HG03432 (cell line): ENCODE measurements at regions not wholly inside any gene's neighbourhood (a gene's known extent, or its start where the extent isn't known, plus 50 kb on each side); places are given as distances from the start of the nearest gene placed in this dataset.
A peak's percentile ranks its signal among the peaks of the same experiment; 100 is the strongest.

ENCODE experiments used
- ATAC-seq: cut with Tn5 transposase; IDR thresholded peaks from one replicate; pipeline ENCODE4 v1.9.1; 2021; ENCODE audit warnings: mild to moderate bottlenecking, moderate library complexity; ENCODE audit not compliant: unreplicated experiment

DNA sequence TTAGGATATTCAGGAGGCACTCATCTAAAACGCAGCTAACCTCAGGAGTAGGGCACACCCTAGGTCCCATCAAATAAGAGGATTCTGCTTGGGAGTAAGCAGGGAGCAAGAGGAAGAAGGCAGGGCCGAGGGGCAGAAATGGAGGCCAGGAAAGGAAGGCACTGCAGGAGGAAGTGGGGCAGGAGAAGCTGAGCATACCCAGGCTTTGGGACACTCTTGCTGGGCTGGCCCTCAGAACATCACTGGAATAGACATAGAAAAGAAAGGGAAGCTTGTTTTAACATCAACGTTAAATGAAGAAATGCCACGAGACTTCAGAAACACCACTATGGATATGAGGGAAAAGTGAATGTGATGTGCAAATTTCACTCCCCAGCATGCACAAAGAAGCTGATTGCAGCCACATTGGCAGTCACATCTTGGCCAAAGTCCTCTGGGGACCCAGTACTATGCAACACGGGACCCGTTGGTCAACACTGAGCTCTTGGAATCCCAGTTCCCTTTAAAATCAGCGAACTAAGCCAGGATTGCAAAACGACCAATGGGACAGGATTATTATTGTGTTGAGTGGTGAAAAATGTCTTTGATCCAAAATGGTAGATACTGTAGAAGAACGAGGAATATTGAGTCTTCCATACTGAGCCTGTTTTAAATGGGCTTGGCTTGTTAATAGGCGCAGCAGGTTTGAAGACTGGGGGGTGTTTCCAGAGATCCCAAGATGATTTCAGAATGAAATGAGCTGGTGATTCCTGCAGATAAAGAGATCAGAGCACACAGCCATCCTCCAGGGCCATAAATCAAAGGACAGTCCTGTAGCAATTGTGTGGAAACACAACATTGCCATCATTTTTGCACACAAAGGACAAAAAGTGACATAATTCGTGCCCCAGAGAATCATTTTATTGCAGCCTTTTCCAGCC is 152.4 kb downstream of the TOMM20 start:
- no peak for ATAC-seq

DNA sequence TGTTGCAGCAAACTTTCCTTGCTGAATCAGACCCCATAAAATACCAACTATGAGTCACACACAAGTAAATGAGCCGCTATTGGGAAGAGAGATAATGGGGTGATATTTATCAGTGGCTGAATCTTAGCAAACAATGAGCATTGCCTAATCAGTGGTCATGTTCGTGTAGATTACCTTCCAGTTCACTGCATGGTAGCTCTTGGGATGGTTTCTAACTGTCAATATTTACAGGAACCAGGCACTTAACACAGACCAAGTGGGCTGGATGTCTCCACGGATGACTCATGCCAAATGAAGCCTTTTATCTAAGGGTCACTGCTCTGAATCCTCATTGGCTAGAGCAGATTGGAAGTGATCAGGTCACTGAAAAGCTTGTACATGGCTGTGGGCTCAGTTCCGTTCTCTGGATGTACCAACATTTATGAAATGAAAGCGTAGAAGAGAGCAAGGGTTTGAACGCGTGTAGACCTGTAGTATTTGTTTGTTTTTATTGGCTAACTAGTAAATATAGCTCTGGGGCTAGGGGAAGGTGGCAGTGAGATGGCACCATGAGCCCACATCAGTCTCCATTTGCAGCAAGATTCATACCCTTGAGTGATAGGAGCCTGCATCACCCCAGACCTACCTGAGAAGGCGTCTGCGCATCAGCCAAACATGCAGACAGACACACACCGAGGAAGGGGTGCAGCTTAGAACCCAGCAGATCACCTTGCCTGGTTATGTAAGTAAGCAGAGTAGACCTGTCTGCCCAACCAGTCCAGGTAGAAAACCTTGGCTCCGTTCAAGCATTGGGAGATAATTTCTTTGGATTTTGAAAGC is 153.3 kb downstream of the TOMM20 start:
- ATAC-seq: no peak

DNA sequence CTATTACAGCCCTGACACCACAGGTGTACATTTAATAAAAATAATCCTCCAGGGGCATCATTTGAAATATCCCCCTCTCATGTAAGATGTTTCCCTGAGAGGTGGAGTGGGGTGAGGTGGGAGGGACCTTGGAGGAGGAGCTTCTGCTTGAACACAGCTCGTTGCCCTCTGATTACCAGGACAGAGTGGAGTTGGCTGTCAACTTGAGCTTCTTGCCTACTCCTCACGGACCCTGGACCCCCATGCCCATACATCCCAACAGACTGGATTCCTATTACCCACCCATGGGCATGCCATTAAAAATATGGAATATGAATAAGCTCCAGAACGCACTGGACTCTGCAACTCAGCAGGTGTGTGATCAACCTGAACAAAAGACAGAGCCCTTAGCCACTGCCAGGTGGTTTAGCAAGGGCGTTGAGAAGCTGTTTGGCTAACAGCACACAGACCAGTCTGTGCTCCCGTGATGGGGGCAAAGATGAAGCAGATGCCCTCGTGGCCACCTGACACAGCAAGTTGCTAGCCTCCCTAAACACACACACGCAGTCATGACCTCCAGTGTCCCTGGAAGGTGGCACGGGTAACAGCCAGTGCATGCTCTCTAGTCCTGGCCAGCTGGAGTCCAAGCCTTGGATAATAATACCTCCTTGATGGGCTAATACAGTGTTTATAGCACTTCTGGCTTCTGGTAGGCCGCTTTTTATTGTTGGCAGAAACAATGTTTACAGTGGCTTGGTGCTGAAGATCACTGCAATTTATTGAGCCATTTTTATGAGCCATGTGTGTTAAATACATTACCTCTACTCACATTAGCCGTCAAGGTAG is 155.0 kb downstream of the TOMM20 start:
- no peak for ATAC-seq

DNA sequence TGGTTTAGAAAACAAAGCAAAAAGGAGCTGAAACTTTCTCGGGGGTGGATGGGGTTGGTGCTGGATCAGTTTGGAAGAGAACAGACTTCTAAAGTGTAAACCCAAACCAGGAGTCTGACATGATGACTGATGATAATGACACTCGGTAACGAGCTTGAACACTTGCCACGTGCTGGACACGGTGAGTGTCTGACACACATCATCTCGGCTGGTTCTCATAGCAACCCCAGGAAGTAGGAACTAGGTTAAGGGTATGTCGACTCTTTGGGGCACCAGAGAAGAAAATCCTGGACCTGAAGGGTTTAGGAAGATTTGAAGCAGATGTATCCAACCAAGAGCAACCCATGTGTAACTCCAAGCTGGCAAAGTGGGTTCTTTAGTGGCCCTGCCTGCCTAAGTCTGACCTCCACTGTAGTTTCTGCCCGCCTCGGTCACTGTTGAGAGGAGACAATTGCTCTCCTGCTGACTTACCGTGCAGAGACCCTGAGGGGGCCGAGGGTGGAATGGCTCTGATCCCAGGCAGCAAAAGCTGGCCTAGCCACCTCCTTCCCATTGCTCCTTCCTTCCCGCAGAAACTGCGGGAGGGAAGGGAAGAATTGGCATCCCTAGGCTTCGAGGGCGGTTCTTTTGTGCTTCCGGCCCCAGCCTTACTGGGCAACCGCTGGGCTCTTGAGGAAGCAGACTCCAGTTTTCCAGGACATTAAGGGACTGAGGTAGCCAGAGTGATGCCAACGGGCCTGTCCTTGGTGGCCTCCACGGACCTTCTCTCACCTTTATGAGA is 156.0 kb downstream of the TOMM20 start:
- ATAC-seq: no peak

DNA sequence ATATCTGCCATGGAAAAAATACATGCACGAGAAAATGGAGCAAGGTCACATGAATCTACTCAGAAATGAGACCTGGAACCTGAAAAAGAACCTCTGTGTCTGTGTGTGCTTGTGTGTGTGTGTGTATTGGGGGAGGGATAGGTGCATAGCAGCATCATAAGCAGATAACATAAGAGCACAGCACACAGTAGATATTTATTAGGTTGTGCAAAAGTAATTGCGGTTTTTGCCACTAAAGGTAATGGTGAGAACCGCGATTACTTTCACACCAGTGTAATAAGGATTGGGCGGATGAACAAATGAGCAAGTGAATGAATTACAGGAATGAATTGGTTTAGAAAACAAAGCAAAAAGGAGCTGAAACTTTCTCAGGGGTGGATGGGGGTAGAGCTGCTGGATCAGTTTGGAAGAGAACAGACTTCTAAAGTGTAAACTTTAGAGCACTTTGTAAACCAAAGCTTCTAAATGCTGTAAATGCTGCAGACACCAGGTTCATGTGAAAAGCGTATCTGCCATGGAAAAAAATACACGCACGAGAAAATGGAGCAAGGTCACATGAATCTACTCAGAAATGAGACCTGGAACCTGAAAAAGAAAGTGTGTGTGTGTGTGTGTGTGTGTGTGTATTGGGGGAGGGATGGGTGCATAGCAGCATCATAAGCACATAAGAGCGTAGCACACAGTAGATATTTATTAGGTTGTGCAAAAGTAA is 156.9 kb downstream of the TOMM20 start:
- peak; percentile 36 for ATAC-seq

DNA sequence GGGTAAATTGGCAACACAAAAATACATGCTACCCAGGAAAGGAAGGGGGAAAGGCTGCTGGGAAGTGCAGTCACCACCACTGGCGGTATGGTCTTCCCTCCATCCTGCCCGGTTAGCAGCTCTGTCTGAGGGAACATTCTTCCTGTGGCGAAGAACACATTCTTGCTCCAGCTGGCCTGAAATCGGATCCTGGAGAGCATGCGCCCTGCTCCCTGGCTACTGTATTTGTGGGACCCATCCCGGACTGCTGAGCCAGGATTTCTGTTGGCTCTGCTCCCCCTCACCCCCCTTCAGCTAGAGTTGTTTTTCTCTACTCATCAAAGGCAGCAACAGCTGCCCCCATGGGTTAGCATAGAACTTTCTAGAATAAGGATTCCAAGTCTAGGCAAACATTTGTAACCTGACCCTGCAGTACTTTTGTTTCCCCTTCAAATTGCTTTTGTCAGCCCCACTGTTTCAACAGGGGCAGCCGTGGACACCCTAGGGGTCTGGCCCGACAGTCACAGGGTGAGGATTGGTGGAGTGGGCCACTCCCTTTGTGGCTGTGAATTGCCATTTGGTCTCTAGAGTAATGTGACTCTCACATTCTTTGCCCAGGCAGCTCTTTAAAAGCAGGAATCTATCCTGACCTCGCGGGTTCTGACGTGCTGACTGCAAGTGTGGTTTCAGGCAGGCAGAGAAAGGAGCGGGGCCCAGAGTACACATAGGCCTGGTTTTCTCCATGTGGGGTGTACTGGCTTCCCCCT is 157.7 kb downstream of the TOMM20 start:
- ATAC-seq: peak; percentile 41

DNA sequence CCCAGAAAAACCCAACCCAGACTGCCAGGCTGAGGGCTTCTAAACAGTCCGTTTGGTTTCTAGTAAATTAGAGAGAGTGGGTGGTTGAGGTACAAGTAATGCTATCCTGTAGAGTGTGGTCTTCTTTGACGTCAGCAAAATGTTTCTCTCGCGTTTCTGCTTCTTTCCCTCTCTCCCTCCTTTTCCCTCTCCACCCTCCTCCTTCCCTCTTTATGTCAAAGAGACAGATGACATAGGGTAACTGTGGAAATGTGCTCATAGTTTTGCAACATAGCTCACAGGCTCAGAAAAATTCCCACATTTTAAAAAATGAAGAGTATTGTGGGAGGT is 158.3 kb downstream of the TOMM20 start:
- no peak for ATAC-seq

DNA sequence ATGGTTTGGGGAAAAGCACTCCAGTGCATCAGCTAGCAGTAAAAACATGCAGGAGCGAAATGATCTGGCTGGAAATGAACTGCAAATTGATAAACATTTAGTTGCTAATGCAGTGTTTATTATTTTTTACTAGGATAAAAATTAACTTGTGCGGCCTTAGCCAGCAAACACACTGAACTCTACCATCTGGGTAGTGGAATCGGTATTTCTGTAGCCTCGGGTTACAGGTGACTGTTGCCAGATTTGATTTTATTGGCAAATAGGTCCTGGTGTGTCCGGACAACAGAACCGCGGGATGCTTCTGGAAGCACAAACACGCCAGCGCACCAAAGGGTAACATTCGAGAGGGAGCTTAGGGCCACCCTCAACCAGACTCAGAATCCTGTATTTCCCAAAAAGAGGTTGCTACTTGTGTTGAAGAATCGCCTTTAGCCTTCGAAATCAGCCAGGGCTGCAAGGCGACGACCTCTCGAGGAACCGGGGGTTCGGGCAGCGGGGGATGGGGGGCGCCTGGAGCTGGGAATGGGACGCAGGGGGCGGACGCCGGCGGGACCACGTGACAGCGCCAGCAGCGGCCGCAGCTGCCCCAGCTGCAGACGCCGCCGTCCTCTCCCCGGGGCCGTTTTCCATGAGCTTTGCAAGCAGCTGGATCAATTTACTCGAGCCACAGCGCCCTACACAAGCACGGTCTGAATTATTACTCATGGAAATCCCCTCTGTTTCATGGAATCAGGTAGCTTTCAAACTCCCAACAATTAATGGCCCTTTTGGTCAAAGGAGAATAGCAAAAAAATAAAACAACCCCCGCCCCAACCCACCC is 158.8 kb downstream of the TOMM20 start:
- no peak for ATAC-seq

DNA sequence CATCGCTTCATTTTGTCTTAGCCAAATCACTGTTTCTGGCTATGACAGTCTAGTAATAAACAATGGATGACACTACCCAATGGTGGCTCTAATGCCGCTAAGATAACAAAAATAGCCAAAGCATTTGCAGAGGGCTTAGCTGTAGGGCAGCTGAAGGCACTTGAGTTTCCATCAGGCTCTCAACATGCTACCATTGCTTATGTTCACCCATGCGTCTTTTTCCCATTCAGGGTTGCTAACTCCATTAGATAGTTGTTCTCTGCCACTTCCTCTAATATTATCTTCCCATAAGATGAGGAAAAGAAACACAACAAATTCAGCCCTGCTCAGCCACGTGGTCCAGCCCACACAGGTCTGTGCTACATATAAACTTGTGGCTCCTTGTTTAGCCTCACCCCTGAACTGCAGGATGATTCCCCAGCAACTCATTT is 159.6 kb downstream of the TOMM20 start:
- ATAC-seq: no peak

DNA sequence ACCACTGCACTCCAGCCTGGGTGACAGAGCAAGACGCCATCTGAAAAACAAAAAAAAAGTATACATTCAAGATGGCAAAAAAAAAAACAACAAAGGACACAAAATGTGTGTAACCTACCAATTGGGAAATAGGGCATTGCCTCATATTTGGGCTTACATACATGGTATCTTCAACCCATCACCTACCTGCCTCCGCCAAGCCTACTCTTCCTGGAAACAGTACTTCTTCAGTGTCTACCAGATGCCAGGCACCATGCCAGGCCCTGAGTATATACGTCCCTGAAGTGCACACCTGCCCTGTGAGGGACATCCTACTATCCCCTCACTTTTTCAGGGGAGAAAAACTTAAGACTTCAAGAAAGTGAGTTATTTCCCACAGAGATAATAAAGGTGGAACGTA is 160.2 kb downstream of the TOMM20 start:
- ATAC-seq: no peak

DNA sequence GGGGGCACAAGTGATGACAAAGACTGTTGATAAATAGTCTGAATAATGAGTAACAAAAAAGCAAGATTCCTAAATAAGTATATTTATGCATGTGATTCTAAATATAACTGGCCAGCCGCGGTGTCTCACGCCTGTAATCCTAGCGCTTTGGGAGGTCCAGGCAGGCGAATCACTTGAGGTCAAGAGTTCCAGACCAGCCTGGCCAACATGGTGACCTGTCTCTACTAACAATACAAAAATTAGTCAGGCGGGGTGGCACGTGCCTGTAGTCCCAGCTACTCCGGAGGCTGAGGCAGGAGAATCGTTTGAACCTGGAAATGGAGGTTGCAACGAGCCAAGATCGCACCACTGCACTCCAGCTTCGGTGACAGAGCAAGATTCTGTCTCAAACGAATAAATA is 161.5 kb downstream of the TOMM20 start:
- no peak for ATAC-seq

DNA sequence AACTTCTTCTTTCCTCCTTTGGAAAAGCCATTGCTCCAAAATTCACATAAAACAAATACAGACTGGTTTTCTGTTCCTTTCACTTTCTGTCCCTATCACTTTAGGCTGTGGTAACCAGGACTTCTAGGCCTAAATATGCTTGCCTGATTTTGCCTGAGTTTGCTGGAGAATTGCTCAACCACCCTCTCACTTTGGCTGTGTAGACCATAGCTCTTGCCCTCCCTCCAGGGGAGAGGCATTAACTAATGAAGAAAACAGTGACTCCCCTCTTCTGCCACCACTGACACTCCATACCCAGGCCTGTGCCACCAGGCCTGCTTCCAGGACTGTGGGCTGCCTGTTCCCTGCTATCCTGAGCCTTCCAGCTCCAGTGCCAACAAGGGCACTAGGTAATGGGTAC is 163.5 kb downstream of the TOMM20 start:
- ATAC-seq: no peak

DNA sequence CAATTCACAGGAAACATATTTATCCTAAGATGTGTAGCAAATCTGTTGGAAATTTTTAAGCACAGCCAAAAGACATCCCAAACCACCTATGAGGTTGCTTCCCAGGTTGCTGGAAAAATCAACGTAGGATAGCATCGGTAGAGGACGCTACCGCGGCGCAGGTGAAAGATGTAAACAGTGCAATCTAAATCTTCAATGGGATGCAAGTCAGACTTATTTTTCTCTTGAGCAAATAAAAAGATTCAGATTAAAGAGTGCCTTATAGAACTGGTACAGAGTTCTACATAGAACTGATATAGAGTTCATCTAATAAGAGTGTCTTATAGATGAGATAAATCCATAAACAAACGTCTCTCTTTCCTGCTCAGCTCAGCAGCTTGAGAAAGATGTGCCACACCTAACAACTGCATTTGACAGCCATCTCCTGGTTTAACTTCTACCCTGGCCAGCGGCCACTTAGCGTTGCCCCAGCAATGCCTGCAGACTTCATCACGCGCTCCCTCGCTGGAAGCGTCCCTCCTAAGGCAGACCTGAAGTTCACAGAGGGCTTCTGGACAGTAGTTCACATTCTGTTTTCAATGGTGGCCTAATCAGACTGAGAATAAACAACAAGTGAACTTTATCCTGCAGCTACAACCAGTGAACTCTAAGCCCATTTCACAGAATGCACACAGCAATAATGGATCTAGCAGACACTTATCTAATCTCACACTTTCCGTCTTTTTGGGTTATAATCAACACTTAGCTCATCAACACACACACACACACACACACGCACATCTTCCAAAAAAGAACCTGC is 164.5 kb downstream of the TOMM20 start:
- ATAC-seq: no peak

DNA sequence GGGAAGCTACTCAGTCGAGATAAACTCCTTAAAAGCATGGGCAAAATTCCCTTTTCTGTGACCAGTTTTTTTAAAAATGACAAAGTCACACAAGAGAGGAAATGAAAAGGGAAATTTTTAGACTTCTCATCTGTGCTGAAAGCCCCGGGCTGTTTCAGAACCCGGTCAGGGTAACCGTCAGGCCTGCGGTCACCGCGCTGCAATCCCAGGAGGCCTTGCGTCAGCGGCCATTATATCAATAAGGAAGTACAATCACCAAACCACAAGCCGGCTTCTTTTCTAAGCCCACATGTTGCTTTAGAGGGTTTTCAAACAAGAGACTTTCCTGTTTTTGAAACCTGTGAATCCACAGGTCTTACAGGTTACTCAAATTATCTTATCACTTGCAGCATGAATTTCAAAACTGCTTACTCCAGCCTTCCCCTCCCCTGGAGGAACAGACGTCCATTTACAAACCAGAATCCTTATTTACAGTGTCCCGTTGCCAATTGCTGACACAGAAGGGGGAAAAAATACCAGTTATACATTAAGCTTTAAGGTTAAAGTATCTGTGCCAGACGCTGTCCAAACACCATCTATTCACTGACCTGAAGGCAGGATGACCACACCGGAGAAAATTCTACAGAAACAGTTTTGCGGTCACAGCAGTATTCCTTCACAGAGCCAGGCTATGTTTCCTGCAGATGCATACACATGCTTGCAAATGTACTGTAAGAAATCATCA is 165.3 kb downstream of the TOMM20 start:
- peak; percentile 87 for ATAC-seq

DNA sequence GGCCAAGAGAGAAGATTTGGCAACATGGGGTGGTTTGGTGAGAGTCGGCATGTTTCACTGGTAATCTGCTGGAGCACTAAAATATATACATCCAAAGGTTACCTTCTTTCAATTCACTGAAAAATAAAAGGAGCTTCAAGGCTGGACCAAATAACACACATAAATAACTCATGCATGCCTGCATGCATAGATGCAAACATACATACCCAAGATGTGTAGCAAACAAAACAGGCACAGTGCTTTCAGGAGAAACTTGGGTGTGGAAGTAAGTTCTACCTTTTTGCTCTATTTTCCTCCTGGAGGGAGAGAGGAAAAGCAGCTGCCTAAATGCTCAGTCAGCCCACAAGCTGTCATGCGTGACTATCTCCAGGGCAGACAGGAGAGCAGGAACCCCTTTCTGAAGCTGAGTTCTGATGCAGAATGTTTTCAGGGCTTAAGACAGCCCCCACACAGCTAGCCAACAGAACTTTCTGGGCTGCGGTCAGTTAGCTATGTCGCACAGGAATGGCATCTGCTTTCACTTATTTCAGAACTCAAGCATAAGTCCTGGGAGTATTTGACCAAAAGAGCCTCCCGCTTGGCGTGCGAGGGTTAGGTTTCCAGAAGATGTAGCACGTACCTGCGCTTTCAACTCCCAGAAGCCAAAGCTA is 166.2 kb downstream of the TOMM20 start:
- ATAC-seq: peak; percentile 57
